GM18505 (cell line): ENCODE measurements at regions not wholly inside any gene's neighbourhood (a gene's known extent, or its start where the extent isn't known, plus 50 kb on each side); places are given as distances from the start of the nearest gene placed in this dataset.

Source experiments
- ATAC-seq: cut with Tn5 transposase; IDR thresholded peaks from one replicate; pipeline ENCODE4 v1.9.1; 2021; ENCODE audit not compliant: unreplicated experiment
- POLR2A ChIP-seq: IDR thresholded peaks from 4 replicates; pipeline ENCODE4 v1.6.1; 2011; ENCODE audit warnings: borderline replicate concordance; ENCODE audit not compliant: insufficient read depth, insufficient read length; ENCODE audit errors: extremely low read depth

GRCh38 chr13:109899748-109900147, 113.4 kb upstream of the IRS2 start:
- no peak for ATAC-seq
- no peak for TF ChIP-seq POLR2A

DNA sequence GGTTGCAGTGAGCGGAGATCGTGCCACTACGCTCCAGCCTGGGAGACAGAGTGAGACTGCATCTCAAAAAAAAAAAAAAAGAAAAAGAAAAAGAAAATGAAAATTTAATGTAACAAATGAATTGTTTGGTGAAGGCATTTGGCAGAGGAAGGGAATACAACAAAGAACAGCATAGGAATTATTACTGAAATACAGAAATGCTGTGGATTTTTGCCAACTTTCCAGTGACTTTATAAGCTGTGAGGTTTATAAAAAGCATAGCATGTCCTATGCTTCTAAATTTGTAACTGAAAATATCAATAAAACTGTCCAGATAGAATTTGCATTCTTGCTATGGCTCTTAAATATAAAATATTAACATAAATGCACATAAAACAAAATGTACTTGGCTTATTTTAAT, 112.9 kb upstream of the IRS2 start:
- ATAC-seq, result no peak
- no peak for TF ChIP-seq POLR2A

DNA sequence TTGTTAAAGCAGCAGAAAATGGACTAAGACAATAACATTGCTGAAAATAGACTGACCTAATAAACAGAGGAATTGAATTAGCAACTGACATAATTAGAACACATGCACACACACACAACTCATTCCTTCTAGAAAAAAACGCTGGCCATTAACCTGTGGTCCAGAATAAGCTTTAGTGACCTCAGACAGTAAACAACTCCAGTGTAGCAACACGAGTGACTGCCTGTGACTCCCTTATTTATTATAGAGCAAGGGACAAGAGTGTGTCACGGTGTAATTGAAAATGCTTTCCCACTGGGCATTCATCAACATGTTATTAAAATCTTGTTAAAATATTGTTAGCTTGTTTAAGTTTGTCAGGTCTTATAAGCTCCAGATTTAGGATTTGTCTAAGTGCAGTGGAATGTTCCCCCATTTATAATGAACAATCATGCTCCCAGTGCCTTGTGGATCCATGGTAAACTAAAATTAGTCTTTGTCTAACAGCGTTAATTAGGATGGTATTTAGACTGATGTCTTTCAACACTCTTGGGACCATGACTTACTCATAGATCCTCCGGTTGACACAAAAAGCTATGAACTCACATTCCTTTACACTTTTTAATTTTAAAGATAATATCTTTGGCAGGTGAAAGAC, 111.7 kb upstream of the IRS2 start:
- no peak for TF ChIP-seq POLR2A
- no peak for ATAC-seq

DNA sequence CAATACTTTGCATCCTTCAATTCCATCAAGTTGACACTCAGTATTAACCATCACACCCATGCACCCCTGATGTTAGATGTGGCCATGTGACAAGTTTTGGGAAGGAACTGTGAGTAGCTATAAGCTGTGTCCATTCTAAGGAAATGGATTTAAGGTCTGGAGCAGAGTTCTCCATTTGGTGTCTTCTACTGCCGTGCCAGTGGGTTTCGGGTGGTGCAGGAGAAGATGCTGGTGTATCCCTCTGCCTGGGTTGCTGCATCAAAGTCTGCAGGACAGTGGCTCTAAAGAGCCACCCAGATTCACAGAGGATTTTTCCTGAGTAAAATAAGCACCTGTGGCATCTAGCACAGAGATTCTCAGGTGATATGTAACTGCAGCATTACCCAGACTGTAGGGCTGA, 105.7 kb upstream of the IRS2 start:
- no peak for ATAC-seq
- TF ChIP-seq POLR2A, result no peak

DNA sequence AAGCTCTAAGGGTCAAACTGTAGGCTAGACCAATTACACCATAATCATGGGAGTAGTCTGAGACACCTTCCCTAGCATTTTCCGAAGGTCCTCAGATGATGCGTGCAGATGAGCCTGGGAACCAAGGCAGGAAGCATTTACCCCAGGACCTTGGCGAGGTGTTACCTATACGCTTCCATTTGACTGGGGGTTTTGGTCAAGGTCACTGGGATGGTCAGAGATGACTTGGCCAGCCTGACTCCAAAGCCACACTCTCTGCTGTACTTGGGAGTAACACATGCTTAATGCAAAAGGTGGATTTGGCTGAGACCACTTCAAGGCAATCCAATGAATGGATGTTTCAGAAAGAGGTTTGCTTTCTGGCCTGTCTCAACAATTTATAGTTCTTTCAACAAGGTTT, 98.9 kb upstream of the IRS2 start:
- TF ChIP-seq POLR2A, result no peak
- ATAC-seq, result no peak

DNA sequence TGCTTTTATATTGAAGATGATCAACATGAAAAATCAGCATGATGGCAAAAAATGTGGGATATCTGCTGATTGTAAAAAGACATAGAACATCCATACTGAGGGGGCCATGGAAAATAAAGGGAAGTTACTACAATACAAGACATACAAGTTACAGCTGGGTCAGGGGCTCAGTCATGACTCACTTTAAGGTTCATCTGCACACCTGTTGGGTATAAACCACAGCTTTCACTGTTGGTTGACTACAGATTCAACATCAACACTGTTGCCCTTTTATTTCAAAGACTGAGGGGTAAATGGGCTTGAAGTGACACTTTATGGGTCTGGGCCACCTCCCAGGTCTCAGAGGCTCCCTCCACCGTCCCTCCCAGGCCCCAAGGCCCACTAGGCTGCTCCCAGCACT, 98.1 kb upstream of the IRS2 start:
- ATAC-seq, result no peak
- no peak for TF ChIP-seq POLR2A

GRCh38 chr13:109883181-109884180, 97.1 kb upstream of the IRS2 start:
- no peak for ATAC-seq
- TF ChIP-seq POLR2A, result no peak

- no peak for TF ChIP-seq POLR2A
- no peak for ATAC-seq
These were observed 95.7 kb upstream of the IRS2 start for GRCh38 chr13:109881961-109882558.

GRCh38 chr13:109881347-109881725, 95.0 kb upstream of the IRS2 start:
- no peak for TF ChIP-seq POLR2A
- ATAC-seq, result no peak

DNA sequence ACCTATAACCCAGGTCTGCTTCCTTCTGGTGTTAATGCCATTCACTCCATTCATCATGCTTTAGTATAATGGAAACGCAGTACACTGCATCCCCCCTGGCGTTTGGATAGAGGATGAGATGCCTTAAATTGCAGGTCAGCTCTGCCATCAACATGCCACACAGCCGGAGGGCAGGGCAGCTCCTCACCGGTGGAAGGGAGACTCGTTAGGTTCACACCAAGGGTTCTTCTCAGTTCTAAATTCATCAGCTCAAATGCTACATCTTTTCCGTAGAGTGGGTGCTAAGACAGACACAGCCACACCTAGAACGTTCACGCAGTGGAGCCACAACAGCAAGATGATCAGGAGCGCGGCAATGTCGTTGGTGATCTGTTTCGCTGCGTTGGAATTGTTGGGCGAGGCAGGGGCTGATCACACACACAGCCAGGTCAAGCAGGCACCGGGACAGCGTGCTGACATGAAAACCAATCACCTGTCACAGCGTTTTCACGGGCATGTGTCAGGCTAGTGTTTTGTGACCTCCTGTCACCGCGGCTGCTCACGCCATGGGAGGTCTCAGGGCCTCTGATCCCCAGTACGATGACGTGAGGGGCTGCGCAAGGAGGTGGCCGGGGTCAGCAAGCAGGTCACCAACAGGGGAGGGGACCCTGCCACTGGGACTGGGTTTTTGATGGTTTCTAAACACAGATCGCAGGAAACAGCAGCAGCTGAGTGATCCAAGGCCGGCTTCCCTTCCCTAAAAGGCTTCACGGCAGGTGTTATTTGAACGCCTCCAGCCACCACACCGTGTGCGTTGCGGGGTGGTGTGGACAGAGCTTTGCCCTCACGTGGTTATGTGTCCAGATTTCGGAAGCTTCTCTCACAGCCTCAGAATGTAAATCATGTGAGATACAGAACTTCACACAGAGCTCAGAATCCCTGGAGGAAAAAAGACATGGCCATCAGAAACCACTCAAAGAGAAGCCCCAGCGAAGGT, 94.3 kb upstream of the IRS2 start:
- TF ChIP-seq POLR2A, result no peak
- no peak for ATAC-seq

DNA sequence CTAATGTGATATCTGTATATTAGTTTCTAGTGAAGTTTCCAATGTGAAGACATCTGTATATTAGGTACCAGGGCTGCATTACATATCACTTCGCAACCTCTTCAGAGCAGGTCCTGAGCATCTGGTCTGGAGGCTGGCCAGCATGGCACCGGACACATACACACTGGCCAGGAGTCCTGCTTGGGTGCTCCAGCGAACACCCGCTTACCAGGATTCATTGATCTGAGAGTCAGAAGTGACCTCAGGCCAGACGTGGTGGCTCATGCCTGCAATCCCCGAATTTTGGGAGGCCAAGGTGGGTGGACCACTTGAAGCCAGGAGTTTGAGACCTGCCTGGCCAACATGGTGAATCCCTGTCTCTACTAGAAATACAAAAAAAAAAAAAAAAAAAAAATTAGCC, 93.0 kb upstream of the IRS2 start:
- no peak for TF ChIP-seq POLR2A
- no peak for ATAC-seq

DNA sequence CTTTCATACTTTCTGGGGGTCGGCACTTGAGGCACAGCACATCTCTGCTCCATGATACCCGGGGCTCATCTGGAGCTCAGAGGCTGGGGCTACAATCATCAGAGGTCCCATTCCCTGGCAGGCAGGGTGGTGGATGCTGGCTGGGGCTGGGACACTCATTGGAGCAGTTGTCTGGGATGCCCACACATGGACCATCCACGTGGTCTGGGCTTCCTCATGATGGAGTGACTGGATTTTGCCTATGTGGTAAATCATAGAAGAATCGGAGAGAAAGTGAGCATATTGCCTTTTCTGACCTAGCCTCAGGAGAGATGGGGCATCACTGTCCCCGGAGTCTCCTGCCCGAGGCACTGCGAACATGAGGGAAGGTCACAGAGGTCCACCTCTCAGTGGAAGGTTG, 91.4 kb upstream of the IRS2 start:
- ATAC-seq, result no peak
- TF ChIP-seq POLR2A, result no peak

GRCh38 chr13:109875746-109876145, 89.4 kb upstream of the IRS2 start:
- no peak for TF ChIP-seq POLR2A
- ATAC-seq, result no peak
